GM23338 (cell line): ENCODE measurements at regions not wholly inside any gene's neighbourhood (a gene's known extent, or its start where the extent isn't known, plus 50 kb on each side); places are given as distances from the start of the nearest gene placed in this dataset.

Source experiments
- ATAC-seq: fragments of 200-7000 bp; cut with Tn5 transposase; 3 replicates; pipeline ENCODE4 v1.9.1; 2020
- DNase-seq: peaks from one replicate; pipeline ENCODE4 v3.0.0-alpha.2; 2015; ENCODE audit warnings: low spot score
- H2AFZ ChIP-seq: fragments of 200-600 bp; sonication (generic); 2 replicates; pipeline ENCODE4 v1.8.0; 2016; ENCODE audit warnings: antibody characterized with exemption, mild to moderate bottlenecking, moderate library complexity
- H3F3A ChIP-seq: fragments of 200-600 bp; sonication (generic); replicated peaks from 2 replicates; pipeline ENCODE4 v1.8.0; 2017; ENCODE audit warnings: antibody characterized with exemption, mixed run types, low read depth
- H3K27ac ChIP-seq: fragments of 200-600 bp; sonication (generic); 2 replicates; pipeline ENCODE4 v1.6.1; 2016; ENCODE audit warnings: low read depth
- H3K27me3 ChIP-seq: fragments of 200-600 bp; sonication (generic); 2 replicates; pipeline ENCODE4 v1.8.0; 2016; ENCODE audit warnings: mild to moderate bottlenecking, mixed run types, moderate library complexity; ENCODE audit not compliant: insufficient read depth
- H3K36me3 ChIP-seq: fragments of 200-600 bp; sonication (generic); 2 replicates; pipeline ENCODE4 v1.8.0; 2016; ENCODE audit warnings: mild to moderate bottlenecking; ENCODE audit not compliant: insufficient read depth
- H3K4me1 ChIP-seq: fragments of 200-600 bp; sonication (generic); 2 replicates; pipeline ENCODE4 v1.8.0; 2016; ENCODE audit warnings: mild to moderate bottlenecking, moderate library complexity; ENCODE audit not compliant: insufficient read depth
- H3K4me2 ChIP-seq: fragments of 200-600 bp; sonication (generic); 2 replicates; pipeline ENCODE4 v1.7.1; 2017; ENCODE audit warnings: mixed run types
- H3K4me3 ChIP-seq: fragments of 200-600 bp; sonication (generic); 2 replicates; pipeline ENCODE4 v1.6.1; 2016; ENCODE audit warnings: mixed run types
- H3K79me2 ChIP-seq: fragments of 200-600 bp; sonication (generic); replicated peaks from 2 replicates; pipeline ENCODE4 v1.8.0; 2017; ENCODE audit warnings: mild to moderate bottlenecking; ENCODE audit not compliant: insufficient read depth
- H3K9me2 ChIP-seq: fragments of 200-600 bp; sonication (generic); 2 replicates; pipeline ENCODE4 v1.8.0; 2017; ENCODE audit not compliant: insufficient read depth
- H4K20me1 ChIP-seq: fragments of 200-600 bp; sonication (generic); replicated peaks from 2 replicates; pipeline ENCODE4 v1.8.0; 2017; ENCODE audit warnings: mild to moderate bottlenecking; ENCODE audit not compliant: insufficient read depth
- H3K27ac Mint-ChIP-seq: 2 replicates; pipeline ENCODE4 v1.8.0; 2020; ENCODE audit warnings: inconsistent platforms, mild to moderate bottlenecking, moderate library complexity, mixed read lengths
- H3K27me3 Mint-ChIP-seq: 3 replicates; pipeline ENCODE4 v1.8.0; 2022; ENCODE audit warnings: low read depth, mild to moderate bottlenecking, moderate library complexity, mixed read lengths, inconsistent platforms; ENCODE audit not compliant: insufficient read depth, poor library complexity
- H3K36me3 Mint-ChIP-seq: 3 replicates; pipeline ENCODE4 v1.8.0; 2021; ENCODE audit warnings: low read depth, mild to moderate bottlenecking, inconsistent platforms, moderate library complexity, mixed read lengths
- H3K4me1 Mint-ChIP-seq: 3 replicates; pipeline ENCODE4 v1.8.0; 2020; ENCODE audit warnings: mild to moderate bottlenecking, inconsistent platforms, mixed read lengths
- H3K4me3 Mint-ChIP-seq: 3 replicates; pipeline ENCODE4 v1.8.0; 2021; ENCODE audit warnings: moderate library complexity, mild to moderate bottlenecking, inconsistent platforms, mixed read lengths
- H3K9me3 Mint-ChIP-seq: 3 replicates; pipeline ENCODE4 v1.8.0; 2020; ENCODE audit warnings: moderate library complexity, mild to moderate bottlenecking, inconsistent platforms, mixed read lengths
- CREB1 ChIP-seq: fragments of 250-450 bp; sonication (Bioruptor Pico); IDR thresholded peaks from 2 replicates; pipeline ENCODE4 v1.5.0; 2020; ENCODE audit warnings: low read depth, mild to moderate bottlenecking, moderate library complexity
- EZH2 ChIP-seq: fragments of 200-600 bp; sonication (generic); IDR thresholded peaks from one replicate; pipeline ENCODE4 v1.8.0; 2017; ENCODE audit warnings: antibody characterized with exemption, mild to moderate bottlenecking, low read depth; ENCODE audit not compliant: unreplicated experiment
- EZH2phosphoT487 ChIP-seq: fragments of 200-600 bp; sonication (generic); IDR thresholded peaks from one replicate; pipeline ENCODE4 v1.8.1; 2018; ENCODE audit warnings: antibody characterized with exemption; ENCODE audit not compliant: unreplicated experiment
- JUNB ChIP-seq: IDR thresholded peaks from one replicate; pipeline ENCODE4 v1.6.1; 2016; ENCODE audit warnings: antibody characterized with exemption; ENCODE audit not compliant: unreplicated experiment
- NANOG ChIP-seq: IDR thresholded peaks from 2 replicates; pipeline ENCODE4 v1.6.1; 2016; ENCODE audit warnings: antibody characterized with exemption, borderline replicate concordance
- POLR2AphosphoS5 ChIP-seq: IDR thresholded peaks from 2 replicates; pipeline ENCODE4 v1.6.1; 2016; ENCODE audit warnings: antibody characterized with exemption, low read depth
- STAT1 ChIP-seq: IDR thresholded peaks from one replicate; pipeline ENCODE4 v1.6.1; 2016; ENCODE audit warnings: antibody characterized with exemption; ENCODE audit not compliant: unreplicated experiment
- ZNF114 ChIP-seq: fragments of 250-450 bp; sonication (Bioruptor Pico); IDR thresholded peaks from 2 replicates; pipeline ENCODE4 v1.5.0; 2020; ENCODE audit warnings: mild to moderate bottlenecking, moderate library complexity
- ZNF331 ChIP-seq: fragments of 250-450 bp; sonication (Bioruptor Pico); IDR thresholded peaks from 2 replicates; pipeline ENCODE4 v1.5.0; 2020; ENCODE audit warnings: low read depth, mild to moderate bottlenecking, moderate library complexity
- TF ChIP-seq, protein P1 (sequence below): fragments of 250-450 bp; sonication (Bioruptor Pico); IDR thresholded peaks from 2 replicates; pipeline ENCODE4 v1.5.0; 2020; ENCODE audit warnings: mild to moderate bottlenecking, moderate library complexity
- TF ChIP-seq, protein P2 (sequence below): IDR thresholded peaks from one replicate; pipeline ENCODE4 v1.6.1; 2018; ENCODE audit warnings: antibody characterized with exemption; ENCODE audit not compliant: unreplicated experiment
- TF ChIP-seq, protein P3 (sequence below), 2 experiments: fragments of 200-600 bp in 1 of 2; sonication (generic) in 1 of 2; conservative IDR thresholded peaks; 2 replicates each; pipeline versions ENCODE4 v1.5.1 to v1.6.1; 2016 to 2017; ENCODE audit warnings: antibody characterized with exemption in 2 of 2, low read depth in 2 of 2, mild to moderate bottlenecking in 2 of 2, moderate library complexity in 1 of 2
- TF ChIP-seq, protein P4 (sequence below): IDR thresholded peaks from 2 replicates; pipeline ENCODE4 v1.6.1; 2016; ENCODE audit warnings: antibody characterized with exemption

DNA sequence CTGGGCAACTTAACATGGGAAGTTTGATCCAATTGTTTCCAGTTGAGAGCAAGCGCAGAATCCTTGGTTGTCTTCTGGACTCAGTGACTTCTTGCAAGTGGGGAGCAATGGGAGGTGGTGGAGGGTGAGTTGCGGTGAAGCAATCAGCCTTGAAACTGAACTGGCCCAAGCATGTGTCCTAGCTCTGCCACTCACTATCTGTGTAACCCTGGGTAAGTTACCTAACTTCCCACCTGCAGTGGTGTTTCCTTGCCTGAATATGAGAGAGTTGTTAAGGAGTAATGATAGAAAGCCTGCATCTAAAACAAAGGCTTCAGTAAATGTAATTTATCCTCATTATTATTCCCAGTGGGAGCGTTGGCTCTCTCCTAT, 132.5 kb upstream of the NFIA start:
- H2AFZ ChIP-seq: peak overlapping the region; percentile 98
- no peak overlapping the region for H3K4me3 Mint-ChIP-seq
- ATAC-seq: no peak; the same call in 2 of the 3 replicates

More for the DNA sequence above, 132.5 kb upstream of the NFIA start:
- Histone ChIP-seq H3F3A (no peaks in the 10 kb centered on the region), H3K36me3 (no peaks in the 10 kb centered on the region), H3K79me2 (no peaks in the 10 kb centered on the region), H3K4me2 (0 out of 2 replicates have a peak overlapping the region, but pooled peaks have one; percentile 8), H3K9me2 (peaks cover 3% of the 10 kb centered on the region; the same call in 1 of the 2 replicates), H4K20me1 (no peaks in the 10 kb centered on the region), H3K27ac (no peak overlapping the region), H3K27me3 (no peaks in the 10 kb centered on the region), H3K4me1 (peaks cover 8% of the 10 kb centered on the region), H3K4me3 (no peak overlapping the region)
- no peak for DNase-seq
- Mint-ChIP-seq H3K36me3 (peaks cover 4% of the 10 kb centered on the region), H3K4me1 (peaks cover 26% of the 10 kb centered on the region), H3K9me3 (peaks cover 5% of the 10 kb centered on the region), H3K27me3 (no peaks in the 10 kb centered on the region), H3K27ac (no peak overlapping the region)
- TF ChIP-seq ZNF114 (CRISPR knock-in tag): no peak
- TF ChIP-seq POLR2AphosphoS5: no peak
- TF ChIP-seq, protein P1, sequence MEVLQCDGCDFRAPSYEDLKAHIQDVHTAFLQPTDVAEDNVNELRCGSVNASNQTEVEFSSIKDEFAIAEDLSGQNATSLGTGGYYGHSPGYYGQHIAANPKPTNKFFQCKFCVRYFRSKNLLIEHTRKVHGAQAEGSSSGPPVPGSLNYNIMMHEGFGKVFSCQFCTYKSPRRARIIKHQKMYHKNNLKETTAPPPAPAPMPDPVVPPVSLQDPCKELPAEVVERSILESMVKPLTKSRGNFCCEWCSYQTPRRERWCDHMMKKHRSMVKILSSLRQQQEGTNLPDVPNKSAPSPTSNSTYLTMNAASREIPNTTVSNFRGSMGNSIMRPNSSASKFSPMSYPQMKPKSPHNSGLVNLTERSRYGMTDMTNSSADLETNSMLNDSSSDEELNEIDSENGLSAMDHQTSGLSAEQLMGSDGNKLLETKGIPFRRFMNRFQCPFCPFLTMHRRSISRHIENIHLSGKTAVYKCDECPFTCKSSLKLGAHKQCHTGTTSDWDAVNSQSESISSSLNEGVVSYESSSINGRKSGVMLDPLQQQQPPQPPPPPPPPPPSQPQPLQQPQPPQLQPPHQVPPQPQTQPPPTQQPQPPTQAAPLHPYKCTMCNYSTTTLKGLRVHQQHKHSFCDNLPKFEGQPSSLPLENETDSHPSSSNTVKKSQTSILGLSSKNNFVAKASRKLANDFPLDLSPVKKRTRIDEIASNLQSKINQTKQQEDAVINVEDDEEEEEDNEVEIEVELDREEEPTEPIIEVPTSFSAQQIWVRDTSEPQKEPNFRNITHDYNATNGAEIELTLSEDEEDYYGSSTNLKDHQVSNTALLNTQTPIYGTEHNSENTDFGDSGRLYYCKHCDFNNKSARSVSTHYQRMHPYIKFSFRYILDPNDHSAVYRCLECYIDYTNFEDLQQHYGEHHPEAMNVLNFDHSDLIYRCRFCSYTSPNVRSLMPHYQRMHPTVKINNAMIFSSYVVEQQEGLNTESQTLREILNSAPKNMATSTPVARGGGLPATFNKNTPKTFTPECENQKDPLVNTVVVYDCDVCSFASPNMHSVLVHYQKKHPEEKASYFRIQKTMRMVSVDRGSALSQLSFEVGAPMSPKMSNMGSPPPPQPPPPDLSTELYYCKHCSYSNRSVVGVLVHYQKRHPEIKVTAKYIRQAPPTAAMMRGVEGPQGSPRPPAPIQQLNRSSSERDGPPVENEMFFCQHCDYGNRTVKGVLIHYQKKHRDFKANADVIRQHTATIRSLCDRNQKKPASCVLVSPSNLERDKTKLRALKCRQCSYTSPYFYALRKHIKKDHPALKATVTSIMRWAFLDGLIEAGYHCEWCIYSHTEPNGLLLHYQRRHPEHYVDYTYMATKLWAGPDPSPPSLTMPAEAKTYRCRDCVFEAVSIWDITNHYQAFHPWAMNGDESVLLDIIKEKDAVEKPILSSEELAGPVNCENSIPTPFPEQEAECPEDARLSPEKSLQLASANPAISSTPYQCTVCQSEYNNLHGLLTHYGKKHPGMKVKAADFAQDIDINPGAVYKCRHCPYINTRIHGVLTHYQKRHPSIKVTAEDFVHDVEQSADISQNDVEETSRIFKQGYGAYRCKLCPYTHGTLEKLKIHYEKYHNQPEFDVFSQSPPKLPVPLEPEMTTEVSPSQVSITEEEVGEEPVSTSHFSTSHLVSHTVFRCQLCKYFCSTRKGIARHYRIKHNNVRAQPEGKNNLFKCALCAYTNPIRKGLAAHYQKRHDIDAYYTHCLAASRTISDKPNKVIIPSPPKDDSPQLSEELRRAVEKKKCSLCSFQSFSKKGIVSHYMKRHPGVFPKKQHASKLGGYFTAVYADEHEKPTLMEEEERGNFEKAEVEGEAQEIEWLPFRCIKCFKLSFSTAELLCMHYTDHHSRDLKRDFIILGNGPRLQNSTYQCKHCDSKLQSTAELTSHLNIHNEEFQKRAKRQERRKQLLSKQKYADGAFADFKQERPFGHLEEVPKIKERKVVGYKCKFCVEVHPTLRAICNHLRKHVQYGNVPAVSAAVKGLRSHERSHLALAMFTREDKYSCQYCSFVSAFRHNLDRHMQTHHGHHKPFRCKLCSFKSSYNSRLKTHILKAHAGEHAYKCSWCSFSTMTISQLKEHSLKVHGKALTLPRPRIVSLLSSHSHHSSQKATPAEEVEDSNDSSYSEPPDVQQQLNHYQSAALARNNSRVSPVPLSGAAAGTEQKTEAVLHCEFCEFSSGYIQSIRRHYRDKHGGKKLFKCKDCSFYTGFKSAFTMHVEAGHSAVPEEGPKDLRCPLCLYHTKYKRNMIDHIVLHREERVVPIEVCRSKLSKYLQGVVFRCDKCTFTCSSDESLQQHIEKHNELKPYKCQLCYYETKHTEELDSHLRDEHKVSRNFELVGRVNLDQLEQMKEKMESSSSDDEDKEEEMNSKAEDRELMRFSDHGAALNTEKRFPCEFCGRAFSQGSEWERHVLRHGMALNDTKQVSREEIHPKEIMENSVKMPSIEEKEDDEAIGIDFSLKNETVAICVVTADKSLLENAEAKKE: no peak
- TF ChIP-seq JUNB: no peak
- TF ChIP-seq, protein P2, sequence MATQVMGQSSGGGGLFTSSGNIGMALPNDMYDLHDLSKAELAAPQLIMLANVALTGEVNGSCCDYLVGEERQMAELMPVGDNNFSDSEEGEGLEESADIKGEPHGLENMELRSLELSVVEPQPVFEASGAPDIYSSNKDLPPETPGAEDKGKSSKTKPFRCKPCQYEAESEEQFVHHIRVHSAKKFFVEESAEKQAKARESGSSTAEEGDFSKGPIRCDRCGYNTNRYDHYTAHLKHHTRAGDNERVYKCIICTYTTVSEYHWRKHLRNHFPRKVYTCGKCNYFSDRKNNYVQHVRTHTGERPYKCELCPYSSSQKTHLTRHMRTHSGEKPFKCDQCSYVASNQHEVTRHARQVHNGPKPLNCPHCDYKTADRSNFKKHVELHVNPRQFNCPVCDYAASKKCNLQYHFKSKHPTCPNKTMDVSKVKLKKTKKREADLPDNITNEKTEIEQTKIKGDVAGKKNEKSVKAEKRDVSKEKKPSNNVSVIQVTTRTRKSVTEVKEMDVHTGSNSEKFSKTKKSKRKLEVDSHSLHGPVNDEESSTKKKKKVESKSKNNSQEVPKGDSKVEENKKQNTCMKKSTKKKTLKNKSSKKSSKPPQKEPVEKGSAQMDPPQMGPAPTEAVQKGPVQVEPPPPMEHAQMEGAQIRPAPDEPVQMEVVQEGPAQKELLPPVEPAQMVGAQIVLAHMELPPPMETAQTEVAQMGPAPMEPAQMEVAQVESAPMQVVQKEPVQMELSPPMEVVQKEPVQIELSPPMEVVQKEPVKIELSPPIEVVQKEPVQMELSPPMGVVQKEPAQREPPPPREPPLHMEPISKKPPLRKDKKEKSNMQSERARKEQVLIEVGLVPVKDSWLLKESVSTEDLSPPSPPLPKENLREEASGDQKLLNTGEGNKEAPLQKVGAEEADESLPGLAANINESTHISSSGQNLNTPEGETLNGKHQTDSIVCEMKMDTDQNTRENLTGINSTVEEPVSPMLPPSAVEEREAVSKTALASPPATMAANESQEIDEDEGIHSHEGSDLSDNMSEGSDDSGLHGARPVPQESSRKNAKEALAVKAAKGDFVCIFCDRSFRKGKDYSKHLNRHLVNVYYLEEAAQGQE: no peak
- no peak for TF ChIP-seq EZH2phosphoT487
- TF ChIP-seq, protein P3, sequence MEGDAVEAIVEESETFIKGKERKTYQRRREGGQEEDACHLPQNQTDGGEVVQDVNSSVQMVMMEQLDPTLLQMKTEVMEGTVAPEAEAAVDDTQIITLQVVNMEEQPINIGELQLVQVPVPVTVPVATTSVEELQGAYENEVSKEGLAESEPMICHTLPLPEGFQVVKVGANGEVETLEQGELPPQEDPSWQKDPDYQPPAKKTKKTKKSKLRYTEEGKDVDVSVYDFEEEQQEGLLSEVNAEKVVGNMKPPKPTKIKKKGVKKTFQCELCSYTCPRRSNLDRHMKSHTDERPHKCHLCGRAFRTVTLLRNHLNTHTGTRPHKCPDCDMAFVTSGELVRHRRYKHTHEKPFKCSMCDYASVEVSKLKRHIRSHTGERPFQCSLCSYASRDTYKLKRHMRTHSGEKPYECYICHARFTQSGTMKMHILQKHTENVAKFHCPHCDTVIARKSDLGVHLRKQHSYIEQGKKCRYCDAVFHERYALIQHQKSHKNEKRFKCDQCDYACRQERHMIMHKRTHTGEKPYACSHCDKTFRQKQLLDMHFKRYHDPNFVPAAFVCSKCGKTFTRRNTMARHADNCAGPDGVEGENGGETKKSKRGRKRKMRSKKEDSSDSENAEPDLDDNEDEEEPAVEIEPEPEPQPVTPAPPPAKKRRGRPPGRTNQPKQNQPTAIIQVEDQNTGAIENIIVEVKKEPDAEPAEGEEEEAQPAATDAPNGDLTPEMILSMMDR (conservative IDR thresholded peaks at IDR 0.05; ENCODE audit: low read depth in 2 of 2): no peak
- no peak for TF ChIP-seq ZNF331 (CRISPR knock-in tag)
- no peak for TF ChIP-seq NANOG
- no peak for TF ChIP-seq STAT1
- no peak for TF ChIP-seq CREB1 (CRISPR knock-in tag)
- TF ChIP-seq EZH2: no peak
- TF ChIP-seq, protein P4, sequence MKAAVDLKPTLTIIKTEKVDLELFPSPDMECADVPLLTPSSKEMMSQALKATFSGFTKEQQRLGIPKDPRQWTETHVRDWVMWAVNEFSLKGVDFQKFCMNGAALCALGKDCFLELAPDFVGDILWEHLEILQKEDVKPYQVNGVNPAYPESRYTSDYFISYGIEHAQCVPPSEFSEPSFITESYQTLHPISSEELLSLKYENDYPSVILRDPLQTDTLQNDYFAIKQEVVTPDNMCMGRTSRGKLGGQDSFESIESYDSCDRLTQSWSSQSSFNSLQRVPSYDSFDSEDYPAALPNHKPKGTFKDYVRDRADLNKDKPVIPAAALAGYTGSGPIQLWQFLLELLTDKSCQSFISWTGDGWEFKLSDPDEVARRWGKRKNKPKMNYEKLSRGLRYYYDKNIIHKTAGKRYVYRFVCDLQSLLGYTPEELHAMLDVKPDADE: no peak
